Activated CD8-positive, alpha-beta memory T cell treated with anti-CD3 and anti-CD28 coated beads for 36 hours (primary cell): ENCODE measurements at regions not wholly inside any gene's neighbourhood (a gene's known extent, or its start where the extent isn't known, plus 50 kb on each side); places are given as distances from the start of the nearest gene placed in this dataset.

Experiments
- CTCF ChIA-PET: fragments of 350-600 bp; sonication (Branson Sonifier 250); formaldehyde crosslinking; loops from one replicate; lab custom pipeline; 2021; ENCODE audit warnings: antibody characterized with exemption; lab: Charles Lee
- POLR2A ChIA-PET: fragments of 350-600 bp; sonication (Branson Sonifier 250); formaldehyde crosslinking; loops from one replicate; lab custom pipeline; 2021; ENCODE audit warnings: antibody characterized with exemption; lab: Charles Lee

DNA sequence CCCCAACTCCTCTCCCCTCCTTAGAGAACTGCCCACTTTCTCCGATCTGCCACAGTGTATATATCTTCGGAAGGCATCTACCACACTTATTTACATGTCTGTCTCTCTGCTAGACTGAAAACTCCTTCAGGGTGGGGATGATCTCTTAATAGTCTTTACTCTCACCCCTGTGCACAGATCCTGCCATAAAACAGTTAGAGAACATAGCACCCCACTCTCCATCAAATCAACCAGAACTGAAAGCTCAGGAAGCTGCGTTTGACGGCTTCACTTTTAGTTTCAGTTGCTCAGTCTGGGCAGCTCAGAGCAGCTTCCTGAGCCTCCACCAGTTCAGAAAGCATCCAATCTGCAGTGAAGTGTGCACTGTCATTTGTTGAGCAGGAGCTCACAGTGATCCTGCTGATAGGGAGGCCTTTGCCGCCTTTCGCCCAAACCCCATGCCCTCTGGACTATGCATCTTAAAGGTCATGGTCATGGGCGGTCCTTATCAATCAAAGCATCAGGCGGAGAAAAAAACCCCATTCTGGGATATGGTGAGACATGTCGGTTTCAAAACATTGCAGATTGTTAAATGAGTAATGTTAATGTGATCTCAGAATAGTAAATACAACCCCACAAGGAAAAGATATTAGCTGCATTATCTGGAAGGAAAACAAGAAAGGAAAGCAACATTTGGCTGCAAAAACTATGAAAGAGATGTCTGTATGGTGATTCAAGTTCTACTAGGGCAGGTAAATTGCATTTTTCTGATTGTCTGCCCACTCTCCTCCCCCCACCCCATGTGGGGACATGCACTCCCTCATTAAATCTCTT, 167.1 kb upstream of the ADO start:
- POLR2A ChIA-PET, result interaction anchor here (0.6 to 2.7 kb wide), 6 partner anchors 10 to 357 kb away, joined by 4 to 9 read pairs (median 4); no protein-coding TSS in a partner anchor
- CTCF ChIA-PET, result interaction anchor here (0.7 to 1.3 kb wide), 8 partner anchors 18 to 181 kb away, joined by 3 to 5 read pairs (median 3); partner anchors contain the start of gene EGR2

DNA sequence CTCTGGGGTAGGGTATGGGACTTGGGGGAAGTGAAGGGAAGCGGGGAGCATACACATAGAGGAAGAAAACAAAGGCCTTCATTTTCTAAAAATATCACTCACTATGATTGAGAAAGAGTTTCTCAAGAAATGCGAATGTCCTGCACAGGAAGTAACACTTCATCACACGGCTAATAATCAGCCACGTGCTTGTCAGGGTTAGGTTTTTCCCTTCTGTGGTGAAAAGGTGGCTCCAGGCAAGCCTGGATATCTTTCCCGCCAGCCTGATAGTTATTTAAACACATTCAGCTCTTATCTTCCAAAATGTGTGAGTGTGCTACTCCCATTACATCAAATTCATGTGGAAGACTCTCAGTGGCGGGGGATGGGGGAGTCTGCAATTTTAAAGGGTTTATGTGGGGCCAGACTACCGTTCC, 166.4 kb upstream of the ADO start:
- CTCF ChIA-PET, result interaction anchor here (0.7 to 1.3 kb wide), 6 partner anchors 24 to 180 kb away, joined by 3 to 5 read pairs (median 3); no protein-coding TSS in a partner anchor
- POLR2A ChIA-PET, result interaction anchor here (1.0 to 2.7 kb wide), 4 partner anchors 9 to 43 kb away, joined by 4 to 9 read pairs (median 6); no protein-coding TSS in a partner anchor

DNA sequence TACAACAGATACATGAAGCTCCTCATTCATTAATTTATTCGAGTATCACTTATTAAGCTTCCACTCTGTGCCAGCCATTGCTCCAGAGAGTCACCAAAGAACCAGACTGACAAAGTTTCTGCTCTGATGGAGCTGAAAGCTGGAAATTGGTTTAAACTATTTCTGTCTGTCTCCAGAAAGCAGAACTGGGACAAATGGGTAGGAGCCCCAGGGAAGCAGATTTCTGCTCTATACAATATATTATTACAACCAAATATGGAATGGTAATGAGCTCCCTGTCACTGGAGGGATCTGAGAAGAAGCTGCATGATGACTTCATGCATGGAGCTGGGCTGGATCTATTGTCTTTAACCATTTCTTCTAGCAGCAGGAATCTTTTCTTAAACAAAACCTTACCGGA, 165.4 kb upstream of the ADO start:
- POLR2A ChIA-PET, result interaction anchor here (0.7 to 2.7 kb wide), 3 partner anchors 8 to 135 kb away, joined by 3 to 9 read pairs (median 5); no protein-coding TSS in a partner anchor
- CTCF ChIA-PET, result interaction anchor here (0.5 to 0.8 kb wide), 2 partner anchors 26 to 159 kb away, joined by 3 to 4 read pairs; no protein-coding TSS in a partner anchor

DNA sequence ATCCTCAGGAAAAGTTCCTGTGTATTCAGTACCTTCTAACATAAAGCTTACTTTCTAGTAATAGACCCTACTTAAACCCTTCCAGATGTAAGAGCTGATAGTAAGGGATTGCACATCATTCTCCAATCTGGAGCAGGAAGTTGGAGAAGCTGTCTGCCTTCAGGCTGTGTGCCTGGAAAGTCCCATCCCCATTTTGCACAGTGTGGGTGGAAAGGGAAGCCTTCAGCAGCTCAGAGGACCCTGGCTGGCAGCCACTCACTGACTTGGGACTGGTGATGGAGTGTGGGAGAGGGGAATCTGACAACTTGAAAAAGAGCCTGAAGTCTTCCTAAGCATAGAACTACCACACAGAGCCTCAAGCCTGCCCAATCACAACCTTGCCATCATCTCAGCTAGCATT, 164.1 kb upstream of the ADO start:
- CTCF ChIA-PET, result interaction anchor here (1.5 kb wide), 1 partner anchor 517 kb away, joined by 3 read pairs; no protein-coding TSS in a partner anchor
- POLR2A ChIA-PET, result no interaction called here

DNA sequence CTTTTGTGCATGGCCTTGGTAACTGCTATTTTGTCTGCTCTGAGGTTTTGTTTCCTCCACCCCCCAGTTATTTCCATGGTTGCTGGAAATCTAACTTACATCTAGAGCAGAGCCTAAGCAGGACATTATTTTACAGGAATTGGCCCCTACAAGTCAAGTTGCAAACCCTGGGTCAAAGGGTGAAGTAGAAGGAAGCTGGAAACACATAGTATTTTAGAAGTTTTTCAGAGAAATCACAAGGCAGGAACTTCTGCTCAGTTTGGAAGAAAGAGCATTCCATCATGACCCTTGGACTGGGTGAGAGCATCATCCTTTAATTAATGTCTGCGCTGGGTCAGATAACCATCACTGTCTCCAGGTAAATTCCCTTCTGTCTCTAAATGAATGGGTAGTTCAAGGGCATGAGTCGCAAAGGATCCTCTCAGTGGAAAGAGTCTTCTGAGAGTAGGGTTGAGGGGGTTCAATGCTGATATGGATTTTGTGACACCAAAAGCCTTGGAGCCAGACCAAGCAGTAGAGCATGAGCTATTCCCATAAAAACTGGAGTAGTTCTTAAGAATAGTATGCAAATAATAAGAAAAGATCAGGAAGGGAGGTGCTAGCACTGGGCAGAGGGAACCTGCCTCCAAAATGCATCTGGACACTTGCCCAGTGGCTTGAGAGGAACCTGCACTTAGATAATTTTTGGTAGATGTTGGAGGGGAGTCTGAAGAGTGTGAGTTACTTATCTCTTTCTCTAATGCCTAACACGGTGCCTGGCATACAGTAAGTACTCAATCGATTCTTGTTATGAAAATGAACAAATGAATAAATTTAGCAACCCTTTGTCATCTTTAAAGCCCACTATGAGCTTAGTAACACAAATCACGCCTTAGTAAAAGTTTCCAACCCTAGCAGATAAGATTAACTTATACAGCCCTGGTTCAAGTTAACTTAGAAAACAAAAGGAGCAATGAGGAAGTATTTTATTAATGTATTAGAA, 160.6 kb upstream of the ADO start:
- CTCF ChIA-PET, result interaction anchor here (1.4 kb wide), 1 partner anchor 35 kb away, joined by 4 read pairs; no protein-coding TSS in a partner anchor
- POLR2A ChIA-PET, result no interaction called here

DNA sequence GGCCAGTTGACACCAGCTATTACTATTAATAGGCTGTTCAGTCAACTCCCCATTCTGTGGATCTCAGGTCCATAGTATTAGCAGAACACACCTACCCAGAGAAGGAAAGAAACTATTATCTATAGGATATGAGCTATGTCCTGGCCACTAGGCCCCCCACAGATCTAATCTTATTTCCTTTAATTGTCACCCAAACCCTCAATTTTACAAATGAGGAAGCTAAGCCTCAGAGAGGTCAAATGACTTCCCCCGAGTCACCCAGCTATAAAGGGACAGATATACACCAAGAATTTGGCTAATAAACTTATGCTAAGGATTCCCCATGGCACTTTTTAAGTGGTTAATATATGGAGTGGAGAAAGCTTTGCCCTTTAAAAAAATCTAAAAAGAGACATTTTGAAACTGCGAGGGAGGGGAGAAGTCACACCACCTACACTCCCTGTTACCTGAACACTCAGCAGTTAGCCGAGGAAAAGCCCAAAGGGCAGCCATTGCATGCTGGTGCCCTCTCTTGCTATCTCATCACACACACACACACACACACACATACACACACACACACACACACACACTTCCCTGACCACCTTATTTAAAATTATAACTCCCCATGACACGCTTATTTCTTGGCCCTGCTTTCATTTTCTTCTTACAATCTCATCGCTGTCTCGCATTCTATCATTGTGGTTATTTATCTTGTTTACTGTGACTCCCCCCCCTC, 157.0 kb upstream of the ADO start:
- CTCF ChIA-PET, result interaction anchor here (0.7 kb wide), 1 partner anchor 73 kb away, joined by 4 read pairs; no protein-coding TSS in a partner anchor
- POLR2A ChIA-PET, result interaction anchor here (0.6 to 1.1 kb wide), 3 partner anchors 9 to 34 kb away, joined by 3 to 5 read pairs (median 3); no protein-coding TSS in a partner anchor

DNA sequence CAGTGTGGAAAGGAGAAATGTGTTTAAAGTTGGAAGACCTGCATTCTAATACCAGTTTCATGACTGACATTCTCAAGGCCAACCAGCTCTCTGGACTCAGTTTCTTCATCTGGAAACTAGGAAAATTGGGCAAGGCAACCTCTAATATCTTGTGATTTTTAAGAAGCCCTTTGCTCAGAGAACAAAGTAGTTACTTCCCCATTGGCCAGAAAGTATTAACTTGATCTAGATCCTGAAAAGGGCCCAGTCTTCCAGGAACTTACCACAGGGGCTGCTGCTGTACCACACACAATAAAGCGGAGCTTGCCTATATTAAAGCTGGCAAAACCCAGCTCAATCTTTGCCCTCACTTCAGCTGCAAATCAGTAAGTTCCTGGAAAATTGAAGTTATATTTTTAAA, 155.6 kb upstream of the ADO start:
- ChIA-PET POLR2A (no interaction called here), CTCF (no interaction called here)

DNA sequence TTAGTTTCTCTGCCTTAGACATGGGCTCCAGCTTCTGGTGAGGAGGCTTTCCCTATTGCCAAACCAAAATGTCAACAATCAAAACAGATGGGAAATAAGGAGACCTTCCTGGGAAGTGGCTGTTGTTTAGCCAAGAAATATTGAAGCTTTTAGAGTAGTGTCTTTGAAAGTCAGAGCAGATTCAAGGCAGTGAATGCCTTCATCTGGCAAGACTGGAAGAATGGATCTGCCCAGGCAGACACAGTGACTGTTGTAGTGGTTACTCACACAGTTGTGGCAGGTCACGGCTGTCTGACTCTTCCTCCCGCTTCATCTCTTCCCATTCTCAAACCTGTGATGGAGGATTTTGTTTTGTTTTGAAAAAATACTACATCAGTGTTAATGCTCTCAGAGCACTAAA, 154.1 kb upstream of the ADO start:
- CTCF ChIA-PET, result no interaction called here

DNA sequence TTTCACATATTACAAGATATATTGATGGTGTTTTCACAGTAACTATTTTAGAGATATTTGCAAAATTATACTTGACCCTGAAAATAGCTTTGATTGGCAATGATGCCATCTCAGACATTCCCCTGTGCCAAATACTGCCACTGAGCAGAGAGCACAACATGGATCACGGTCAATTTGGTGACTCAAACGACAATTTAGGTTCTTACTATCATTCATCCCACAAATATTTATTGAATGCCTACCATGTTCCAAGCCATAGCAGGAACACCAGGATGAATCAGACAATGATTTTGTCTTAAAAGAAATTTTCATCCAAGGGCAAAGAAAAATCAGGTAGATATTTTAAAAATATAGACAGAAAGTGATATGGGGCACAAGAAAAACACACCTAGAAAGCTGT, 153.2 kb upstream of the ADO start:
- POLR2A ChIA-PET, result no interaction called here
- CTCF ChIA-PET, result no interaction called here

More for the DNA sequence above, 154.1 kb upstream of the ADO start:
- POLR2A ChIA-PET, result no interaction called here

DNA sequence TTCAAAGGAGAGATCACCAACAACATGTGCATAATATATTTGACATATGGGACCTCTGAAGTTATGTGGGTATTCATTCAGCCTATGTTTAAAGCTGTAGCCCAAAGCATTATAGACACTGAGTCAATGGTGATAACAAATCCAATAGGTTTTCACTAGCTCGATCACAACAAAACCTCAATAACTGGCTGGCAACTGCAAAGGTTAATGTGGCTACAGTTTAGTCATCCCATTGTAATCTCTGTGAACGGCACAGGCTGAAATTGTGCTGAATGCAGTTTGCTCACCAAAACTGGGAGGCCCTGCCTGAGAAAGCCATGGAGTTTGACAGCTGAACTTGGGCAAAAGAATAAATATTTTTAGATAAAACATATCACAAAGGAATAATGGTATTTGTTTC, 152.4 kb upstream of the ADO start:
- POLR2A ChIA-PET, result no interaction called here
- CTCF ChIA-PET, result interaction anchor here (1.1 kb wide), 1 partner anchor 41 kb away, joined by 3 read pairs; no protein-coding TSS in a partner anchor

DNA sequence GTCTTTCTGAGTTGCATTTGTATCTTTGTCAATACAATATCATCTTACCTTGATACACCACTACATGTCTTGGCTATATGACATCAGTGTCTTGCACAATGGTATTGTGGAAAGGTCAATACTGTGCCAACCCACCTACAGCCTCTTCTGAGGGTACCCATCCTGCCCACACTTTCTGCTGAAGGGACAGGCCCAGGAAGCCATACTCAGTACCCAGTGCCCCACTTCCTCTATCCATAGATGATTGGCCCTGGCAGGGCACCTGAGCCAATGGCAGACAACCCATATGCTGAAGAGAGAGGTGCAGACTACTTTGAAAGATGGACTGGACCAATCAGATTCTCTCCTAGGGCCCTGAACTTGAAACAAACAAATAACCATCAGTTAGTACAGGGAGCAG, 152.0 kb upstream of the ADO start:
- ChIA-PET POLR2A (no interaction called here), CTCF (interaction anchor here (1.1 kb wide), 1 partner anchor 42 kb away, joined by 3 read pairs; no protein-coding TSS in a partner anchor)

DNA sequence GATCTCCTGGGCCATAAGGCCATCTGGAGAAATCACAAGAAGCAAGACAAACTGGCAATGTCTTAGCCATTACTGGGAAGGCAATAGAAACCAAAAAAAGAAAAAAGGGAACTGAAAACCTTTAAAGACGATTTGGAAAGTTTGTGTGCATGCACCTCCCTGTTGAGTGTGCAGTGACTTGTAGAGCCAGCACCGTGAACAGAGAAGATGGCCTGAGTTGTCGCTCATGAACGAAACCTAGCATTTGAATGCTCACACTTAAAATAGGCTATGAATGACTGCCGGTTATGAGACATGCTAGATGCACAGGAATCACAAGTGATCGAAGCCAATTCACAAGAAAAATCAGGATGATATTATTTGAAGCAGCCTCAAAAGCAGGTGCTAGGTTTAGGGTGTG, 151.3 kb upstream of the ADO start:
- ChIA-PET POLR2A (no interaction called here), CTCF (no interaction called here)

DNA sequence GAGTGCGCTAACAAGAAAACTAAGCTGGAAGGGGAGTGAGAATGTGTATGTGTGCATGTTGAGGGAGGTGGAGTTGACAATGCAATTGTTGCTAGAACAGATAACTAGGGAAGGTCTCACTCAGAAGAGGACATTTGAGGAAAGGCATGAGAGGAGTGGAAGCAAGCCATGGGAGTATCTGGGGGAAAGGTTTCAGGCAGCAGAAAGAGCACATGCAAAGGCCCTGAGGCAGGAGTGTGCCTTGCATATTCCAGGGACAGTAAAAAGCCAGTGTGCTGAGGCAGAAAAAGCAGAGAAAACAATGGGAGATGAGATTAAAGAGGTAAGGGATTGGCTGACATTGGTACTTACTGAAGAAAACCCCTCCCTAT, 149.6 kb upstream of the ADO start:
- ChIA-PET POLR2A (interaction anchor here (1.1 kb wide), 2 partner anchors 26 to 78 kb away, joined by 3 to 4 read pairs; no protein-coding TSS in a partner anchor), CTCF (interaction anchor here (1.8 kb wide), 1 partner anchor 14 kb away, joined by 3 read pairs; no protein-coding TSS in a partner anchor)

DNA sequence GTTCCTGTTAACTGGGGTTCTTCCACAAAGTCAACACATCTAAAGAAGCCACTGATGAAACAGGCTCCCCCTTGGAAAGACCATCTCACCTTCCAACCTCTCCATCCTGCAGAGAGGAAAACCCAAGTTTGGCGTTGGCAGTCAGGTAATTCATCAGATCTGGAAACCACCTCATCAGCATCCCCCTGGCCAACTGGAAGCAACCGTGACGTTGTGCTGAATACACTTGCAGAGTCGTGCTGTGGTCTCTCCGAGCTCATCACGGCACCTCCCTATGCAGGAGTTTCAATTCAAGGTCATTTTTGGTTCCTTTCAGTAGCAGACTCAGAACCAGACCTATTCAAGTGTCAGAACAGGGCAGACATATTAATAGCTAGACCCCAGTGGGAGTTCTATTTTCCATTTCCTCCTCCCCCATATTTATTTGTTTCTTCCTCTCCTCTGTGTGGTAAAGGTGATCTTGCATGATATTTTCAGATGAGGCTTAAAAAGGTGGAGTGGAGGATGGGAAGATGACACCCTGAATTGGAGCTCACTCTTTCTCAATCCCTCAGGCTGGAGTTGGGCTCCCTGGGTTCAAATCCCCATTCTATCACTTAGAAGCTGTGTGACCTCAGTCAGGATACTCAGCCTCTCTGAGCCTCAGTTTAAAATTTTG, 149.1 kb upstream of the ADO start:
- POLR2A ChIA-PET, result interaction anchor here (1.1 kb wide), 2 partner anchors 26 to 78 kb away, joined by 3 to 4 read pairs; no protein-coding TSS in a partner anchor
- CTCF ChIA-PET, result interaction anchor here (1.8 kb wide), 1 partner anchor 13 kb away, joined by 3 read pairs; no protein-coding TSS in a partner anchor

DNA sequence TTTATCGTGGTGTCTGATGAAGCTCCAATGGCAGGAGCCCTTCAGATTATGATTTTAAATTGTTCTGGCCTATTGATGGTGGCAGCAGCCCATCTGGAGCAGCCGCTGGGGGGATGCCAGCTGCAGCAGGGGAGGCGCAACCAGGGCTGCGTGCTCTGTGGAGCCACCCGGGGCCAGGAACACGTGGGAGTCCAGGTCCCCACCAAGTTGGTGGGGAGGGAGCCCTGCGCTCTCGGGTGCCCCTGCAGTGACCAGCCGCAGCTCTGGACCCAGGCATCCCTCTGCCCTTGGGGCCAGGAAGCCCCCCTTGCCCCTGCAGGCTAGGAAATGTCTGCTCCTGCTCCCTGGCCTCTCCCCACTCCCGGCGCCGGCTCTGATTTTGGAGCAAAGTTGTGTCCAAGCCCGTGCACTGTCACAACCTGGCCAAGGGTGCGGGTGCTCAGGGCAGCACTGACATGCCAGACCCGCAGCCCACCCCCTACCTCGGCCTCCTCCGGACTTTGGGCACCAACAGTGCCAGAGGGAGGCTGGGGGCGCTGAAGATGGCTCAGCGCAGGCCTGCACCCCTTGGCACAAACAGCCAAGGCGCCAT, 147.2 kb upstream of the ADO start:
- POLR2A ChIA-PET, result no interaction called here
- CTCF ChIA-PET, result no interaction called here

DNA sequence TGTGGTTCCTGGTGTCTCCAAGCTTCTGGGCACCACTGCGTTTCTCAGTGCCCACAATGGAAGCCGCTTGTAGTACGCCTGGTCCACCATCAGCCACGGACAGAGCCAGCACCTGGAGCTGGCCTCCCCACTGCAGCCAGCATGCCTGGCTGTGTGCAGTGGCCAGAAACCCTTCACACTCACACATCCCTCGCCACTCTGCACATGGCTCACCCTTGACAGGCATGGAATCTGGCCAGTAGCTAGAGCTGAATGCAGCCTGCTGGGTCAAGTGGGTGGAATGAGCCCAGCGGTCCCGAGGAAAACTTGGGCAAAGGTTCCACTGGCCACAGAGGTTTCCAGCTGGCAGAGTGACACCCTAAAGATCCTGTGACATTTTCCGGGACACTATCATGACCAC, 146.0 kb upstream of the ADO start:
- POLR2A ChIA-PET, result no interaction called here
- CTCF ChIA-PET, result no interaction called here

DNA sequence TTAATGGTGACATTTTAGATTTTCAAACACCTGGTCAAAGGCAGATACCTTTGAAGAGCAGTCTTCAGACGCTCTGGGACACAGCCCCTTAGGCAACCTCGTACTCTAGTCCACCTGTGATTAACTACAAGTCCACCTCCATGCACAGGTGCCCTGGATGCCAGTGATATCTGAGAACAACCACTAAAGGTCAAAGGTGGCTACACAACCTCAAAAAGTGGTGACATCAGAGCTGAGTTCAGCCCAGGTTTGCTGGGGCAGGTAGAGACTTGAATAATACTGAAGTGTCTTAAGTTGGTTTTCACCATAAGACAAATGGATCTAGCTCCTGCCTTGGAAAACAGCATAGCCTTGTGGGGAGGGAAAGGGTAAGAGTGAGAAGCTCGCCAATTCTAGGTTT, 143.4 kb upstream of the ADO start:
- POLR2A ChIA-PET, result no interaction called here
- CTCF ChIA-PET, result no interaction called here
